ENCODE measurements at regions not wholly inside any gene's neighbourhood (a gene's known extent, or its start where the extent isn't known, plus 50 kb on each side); places are given as distances from the start of the nearest gene placed in this dataset.

DNA sequence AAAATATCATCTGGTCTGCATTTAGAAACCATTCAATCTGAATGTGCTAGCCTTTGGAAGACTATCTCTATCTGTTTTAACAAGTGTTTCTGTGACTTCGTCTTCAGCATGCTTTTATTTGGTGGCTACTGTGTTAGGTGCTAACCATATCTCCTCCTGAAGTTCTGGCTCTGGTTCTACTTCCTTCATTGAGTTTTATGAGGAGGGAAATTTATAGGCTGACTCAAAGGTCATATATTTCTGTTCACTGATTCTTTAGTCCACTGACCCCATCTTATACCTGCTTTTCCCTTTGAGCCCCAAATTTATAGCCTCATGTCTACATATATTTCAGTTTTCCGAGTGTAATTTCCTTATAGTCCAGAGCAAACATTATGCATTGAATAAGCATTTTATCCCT, 295.0 kb upstream of the RASGRP1 start:
- ChIA-PET CTCF (no interaction called here), POLR2A (no interaction called here)
- Histone ChIP-seq H3K27me3 (ENCODE audit: control insufficient read depth in 1 of 2, insufficient read depth in 2 of 2, low read length in 2 of 2) (no peaks in the 10 kb centered on the region), H3K36me3 (ENCODE audit: insufficient read depth, low read length) (no peaks in the 10 kb centered on the region), H3K4me1 (ENCODE audit: insufficient read depth, low read length) (no peaks in the 10 kb centered on the region), H3K9me3 (ENCODE audit: control insufficient read depth in 1 of 2, insufficient read depth in 1 of 2, low read length in 2 of 2) (no peaks in the 10 kb centered on the region), H3K4me3 (ENCODE audit: low read length) (no peak overlapping the region), H3K27ac (ENCODE audit: low read depth in 1 of 2, low read length in 2 of 2) (no peak overlapping the region)
- Mint-ChIP-seq H3K27me3 (peaks cover 21% of the 10 kb centered on the region), H3K36me3 (ENCODE audit: low read depth) (no peaks in the 10 kb centered on the region), H3K4me3 (no peak overlapping the region), H3K27ac (no peak overlapping the region), H3K9me3 (no peaks in the 10 kb centered on the region), H3K4me1 (ENCODE audit: low read depth) (no peaks in the 10 kb centered on the region)
- no peak for ATAC-seq (ENCODE audit: poor library complexity)
- intact Hi-C loops (cut with DNase I, micrococcal nuclease), result loop anchor here (5.0 to 10.0 kb wide), 2 partner anchors 97 to 385 kb away; no protein-coding TSS in a partner anchor
- no peak for DNase-seq
- TF ChIP-seq, protein P1, sequence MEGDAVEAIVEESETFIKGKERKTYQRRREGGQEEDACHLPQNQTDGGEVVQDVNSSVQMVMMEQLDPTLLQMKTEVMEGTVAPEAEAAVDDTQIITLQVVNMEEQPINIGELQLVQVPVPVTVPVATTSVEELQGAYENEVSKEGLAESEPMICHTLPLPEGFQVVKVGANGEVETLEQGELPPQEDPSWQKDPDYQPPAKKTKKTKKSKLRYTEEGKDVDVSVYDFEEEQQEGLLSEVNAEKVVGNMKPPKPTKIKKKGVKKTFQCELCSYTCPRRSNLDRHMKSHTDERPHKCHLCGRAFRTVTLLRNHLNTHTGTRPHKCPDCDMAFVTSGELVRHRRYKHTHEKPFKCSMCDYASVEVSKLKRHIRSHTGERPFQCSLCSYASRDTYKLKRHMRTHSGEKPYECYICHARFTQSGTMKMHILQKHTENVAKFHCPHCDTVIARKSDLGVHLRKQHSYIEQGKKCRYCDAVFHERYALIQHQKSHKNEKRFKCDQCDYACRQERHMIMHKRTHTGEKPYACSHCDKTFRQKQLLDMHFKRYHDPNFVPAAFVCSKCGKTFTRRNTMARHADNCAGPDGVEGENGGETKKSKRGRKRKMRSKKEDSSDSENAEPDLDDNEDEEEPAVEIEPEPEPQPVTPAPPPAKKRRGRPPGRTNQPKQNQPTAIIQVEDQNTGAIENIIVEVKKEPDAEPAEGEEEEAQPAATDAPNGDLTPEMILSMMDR (IDR thresholded peaks at IDR 0.05), result no peak

- TF ChIP-seq, protein P1 (IDR thresholded peaks at IDR 0.05), result no peak
- DNase-seq, result no peak
- ChIA-PET POLR2A (no interaction called here), CTCF (no interaction called here)
- ATAC-seq (ENCODE audit: poor library complexity), result no peak
- Histone ChIP-seq H3K36me3 (ENCODE audit: insufficient read depth, low read length) (no peaks in the 10 kb centered on the region), H3K4me3 (ENCODE audit: low read length) (no peak overlapping the region), H3K9me3 (ENCODE audit: control insufficient read depth in 1 of 2, insufficient read depth in 1 of 2, low read length in 2 of 2) (no peaks in the 10 kb centered on the region), H3K27me3 (ENCODE audit: control insufficient read depth in 1 of 2, insufficient read depth in 2 of 2, low read length in 2 of 2) (no peaks in the 10 kb centered on the region), H3K4me1 (ENCODE audit: insufficient read depth, low read length) (no peaks in the 10 kb centered on the region), H3K27ac (ENCODE audit: low read depth in 1 of 2, low read length in 2 of 2) (no peak overlapping the region)
- H3K4me1 Mint-ChIP-seq (ENCODE audit: low read depth), result no peaks in the 10 kb centered on the region
- intact Hi-C loops (cut with DNase I, micrococcal nuclease), result loop anchor here (5.0 to 10.0 kb wide), 3 partner anchors 153 to 415 kb away; no protein-coding TSS in a partner anchor
- H3K4me3 Mint-ChIP-seq, result no peak overlapping the region
- H3K27me3 Mint-ChIP-seq, result peaks cover 21% of the 10 kb centered on the region
- no peaks in the 10 kb centered on the region for H3K36me3 Mint-ChIP-seq (ENCODE audit: low read depth)
- no peak overlapping the region for H3K27ac Mint-ChIP-seq
- no peaks in the 10 kb centered on the region for H3K9me3 Mint-ChIP-seq
Measured at GRCh38 chr15:38860253-38860652, 295.6 kb upstream of the RASGRP1 start.

GRCh38 chr15:38860674-38861073, 296.1 kb upstream of the RASGRP1 start:
- POLR2A ChIA-PET, result no interaction called here
- no peak for DNase-seq
- H3K9me3 Mint-ChIP-seq, result no peaks in the 10 kb centered on the region
- no peaks in the 10 kb centered on the region for H3K9me3 ChIP-seq (ENCODE audit: control insufficient read depth in 1 of 2, insufficient read depth in 1 of 2, low read length in 2 of 2)
- H3K27ac ChIP-seq (ENCODE audit: low read depth in 1 of 2, low read length in 2 of 2), result no peak overlapping the region
- TF ChIP-seq, protein P1 (IDR thresholded peaks at IDR 0.05), result no peak
- no peaks in the 10 kb centered on the region for H3K36me3 ChIP-seq (ENCODE audit: insufficient read depth, low read length)
- H3K27ac Mint-ChIP-seq, result no peak overlapping the region
- no peak overlapping the region for H3K4me3 Mint-ChIP-seq
- H3K4me1 Mint-ChIP-seq (ENCODE audit: low read depth), result no peaks in the 10 kb centered on the region
- intact Hi-C loops (cut with DNase I, micrococcal nuclease), result loop anchor here (5.0 to 10.0 kb wide), 3 partner anchors 153 to 416 kb away; no protein-coding TSS in a partner anchor
- ATAC-seq (ENCODE audit: poor library complexity), result no peak
- no peaks in the 10 kb centered on the region for H3K36me3 Mint-ChIP-seq (ENCODE audit: low read depth)
- no peaks in the 10 kb centered on the region for H3K27me3 ChIP-seq (ENCODE audit: control insufficient read depth in 1 of 2, insufficient read depth in 2 of 2, low read length in 2 of 2)
- no peaks in the 10 kb centered on the region for H3K4me1 ChIP-seq (ENCODE audit: insufficient read depth, low read length)
- CTCF ChIA-PET, result no interaction called here
- peaks cover 20% of the 10 kb centered on the region for H3K27me3 Mint-ChIP-seq
- no peak overlapping the region for H3K4me3 ChIP-seq (ENCODE audit: low read length)

All from CD4-positive, alpha-beta T cell (primary cell).